GM18508 (cell line): ENCODE measurements at regions not wholly inside any gene's neighbourhood (a gene's known extent, or its start where the extent isn't known, plus 50 kb on each side); places are given as distances from the start of the nearest gene placed in this dataset.
"Not testable (repeated sequence)": the region's sequence is repeated elsewhere in the genome, so short reads cannot be mapped to it uniquely, and the experiment has no call there.

Experiments used
- ATAC-seq: cut with Tn5 transposase; IDR thresholded peaks from one replicate; pipeline ENCODE4 v1.9.1; 2021; ENCODE audit warnings: moderate number of reproducible peaks; ENCODE audit not compliant: insufficient read depth, unreplicated experiment

- not testable (repeated sequence) for ATAC-seq
Measured at GRCh38 chr7:55705728-55706450, 133.6 kb upstream of the VOPP1 start.

- ATAC-seq = not testable (repeated sequence)
Measured at GRCh38 chr7:55702831-55703230, 130.5 kb upstream of the VOPP1 start.

DNA sequence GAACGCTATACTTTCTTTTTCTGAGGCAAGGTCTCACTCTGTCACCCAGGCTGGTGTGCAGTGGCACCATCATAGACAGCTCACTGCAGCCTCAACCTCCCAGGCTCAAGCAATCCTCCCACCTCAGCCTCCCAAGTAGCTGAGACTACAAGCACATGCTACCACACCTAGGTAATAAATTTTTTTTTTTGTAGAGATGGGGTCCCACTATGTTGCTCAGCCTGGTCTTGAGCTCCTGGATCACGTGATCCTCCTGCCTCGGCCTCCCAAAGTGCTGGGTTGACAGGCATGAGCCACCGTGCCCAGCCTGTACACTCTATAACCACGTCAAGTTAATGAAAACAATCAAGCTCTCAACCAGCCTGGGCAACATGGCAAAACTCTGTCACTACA, 127.1 kb upstream of the VOPP1 start:
- not testable (repeated sequence) for ATAC-seq

- ATAC-seq = peak; percentile 68
Measured at GRCh38 chr7:55698607-55699449, 126.5 kb upstream of the VOPP1 start.

GRCh38 chr7:55695893-55696701, 123.8 kb upstream of the VOPP1 start:
- not testable (repeated sequence) for ATAC-seq

DNA sequence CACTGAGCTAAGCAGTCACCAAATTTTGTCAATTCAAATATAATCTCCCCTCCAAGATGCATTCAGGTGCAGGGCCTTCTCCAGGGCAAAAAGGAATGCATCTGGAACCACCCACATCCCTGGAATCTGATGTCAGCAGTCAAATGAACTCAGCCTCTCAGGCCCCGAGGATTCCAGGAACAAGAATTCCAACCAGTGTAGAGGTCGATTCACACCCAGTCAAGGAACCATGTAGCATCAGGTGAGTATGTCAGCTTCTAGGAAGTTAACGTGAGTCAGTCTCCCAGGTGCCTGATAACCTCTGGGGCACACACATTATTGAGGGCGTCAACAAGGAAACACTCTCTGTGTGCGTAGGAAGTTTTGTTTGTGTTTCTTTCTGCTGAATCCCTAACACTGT, 122.2 kb upstream of the VOPP1 start:
- not testable (repeated sequence) for ATAC-seq

GRCh38 chr7:55688684-55689681, 116.7 kb upstream of the VOPP1 start:
- not testable (repeated sequence) for ATAC-seq

DNA sequence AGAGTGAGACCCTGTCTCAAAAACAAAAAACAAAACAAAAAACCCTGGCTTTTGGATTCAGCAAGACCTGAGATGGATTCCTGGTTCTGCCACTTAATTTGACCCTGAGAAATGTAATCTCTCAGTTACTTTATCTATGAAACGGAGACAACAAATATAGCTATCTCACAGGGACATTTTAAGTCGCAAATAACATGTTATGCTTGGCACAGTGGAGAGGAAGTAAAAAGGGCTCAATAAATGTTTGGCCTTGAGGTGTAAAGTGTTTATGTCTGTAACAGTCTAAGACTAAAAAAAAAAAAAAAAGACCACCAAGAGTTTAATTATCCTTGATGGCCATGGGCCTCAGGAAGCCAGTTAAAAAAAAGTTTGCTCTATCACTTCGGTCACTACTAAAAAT, 116.0 kb upstream of the VOPP1 start:
- ATAC-seq = not testable (repeated sequence)

DNA sequence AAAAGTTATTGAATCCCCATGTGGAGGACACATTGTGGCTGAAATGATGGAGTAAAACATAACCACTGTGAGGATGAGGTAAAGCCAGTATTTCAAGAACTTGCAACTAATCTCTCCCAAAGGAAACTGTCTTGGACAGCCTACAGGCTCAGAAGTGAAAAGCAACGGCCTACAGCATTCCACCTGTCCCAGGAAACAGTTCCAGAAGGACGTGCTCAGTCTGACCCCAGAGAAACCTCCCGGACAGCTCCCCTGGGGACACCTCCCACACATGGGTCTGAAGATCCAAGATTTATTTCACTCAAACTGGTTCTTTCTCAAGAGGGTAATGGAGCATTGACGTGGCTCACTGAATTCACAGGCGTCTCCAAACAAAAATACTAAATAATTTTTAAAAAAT, 115.0 kb upstream of the VOPP1 start:
- not testable (repeated sequence) for ATAC-seq

GRCh38 chr7:55686771-55687170, 114.5 kb upstream of the VOPP1 start:
- ATAC-seq = not testable (repeated sequence)

GRCh38 chr7:55683501-55683900, 111.2 kb upstream of the VOPP1 start:
- not testable (repeated sequence) for ATAC-seq

DNA sequence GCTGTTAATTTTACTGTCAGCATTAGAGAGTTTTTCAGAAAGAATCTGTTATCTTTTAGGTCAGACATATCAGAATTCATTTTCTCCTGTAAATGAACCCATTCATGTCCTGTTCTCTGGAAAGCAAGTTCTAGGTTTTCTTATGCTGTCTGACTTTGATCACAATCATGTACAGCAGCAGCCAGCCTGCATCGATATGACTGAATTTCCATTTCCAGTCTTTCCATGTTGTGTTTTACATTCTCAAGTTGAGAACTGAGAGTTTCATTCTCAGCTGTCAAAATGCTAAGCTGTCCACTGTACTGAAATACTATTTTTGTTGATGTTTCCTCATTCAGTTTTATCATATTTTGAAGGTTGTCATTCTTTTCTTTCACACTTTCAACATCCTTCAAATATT, 103.3 kb upstream of the VOPP1 start:
- ATAC-seq = not testable (repeated sequence)

DNA sequence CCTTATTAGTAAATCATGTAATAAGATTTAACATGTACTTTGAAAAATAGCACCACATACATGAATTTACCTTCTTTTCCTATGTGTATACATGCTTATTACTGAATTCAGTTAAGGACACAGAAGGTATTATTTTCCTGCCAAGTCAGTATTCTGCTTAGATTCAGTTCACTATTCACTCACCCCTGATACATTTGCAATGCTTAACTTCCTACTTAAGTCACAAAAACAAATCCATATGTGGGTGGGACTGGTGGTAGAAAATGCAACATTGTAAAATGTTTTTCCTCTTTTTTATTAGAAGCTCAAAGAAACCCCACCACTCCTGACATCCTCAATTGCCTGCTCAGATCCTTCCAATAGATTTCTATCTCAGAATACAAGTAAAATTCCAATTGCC, 101.2 kb upstream of the VOPP1 start:
- not testable (repeated sequence) for ATAC-seq

DNA sequence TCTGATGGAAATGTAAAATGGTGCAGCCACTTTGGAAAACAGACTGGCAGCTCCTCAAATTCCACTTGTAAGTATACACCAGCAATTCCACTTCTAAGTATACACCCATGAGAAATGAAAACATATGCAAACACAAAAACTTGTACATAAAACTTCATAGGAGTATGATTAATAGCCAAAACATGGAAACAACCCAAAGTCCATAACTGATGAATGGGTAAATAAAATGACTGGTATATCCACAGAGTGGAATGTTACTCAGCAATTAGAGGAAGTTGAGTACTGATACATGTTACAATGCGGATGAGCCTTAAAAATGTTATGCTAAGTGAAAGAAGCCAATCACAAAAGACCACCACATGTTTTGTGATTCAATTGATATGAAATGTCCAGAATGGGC, 99.8 kb upstream of the VOPP1 start:
- ATAC-seq = not testable (repeated sequence)

GRCh38 chr7:55657654-55658053, 85.4 kb upstream of the VOPP1 start:
- ATAC-seq = no peak

GRCh38 chr7:55651057-55651456, 78.8 kb upstream of the VOPP1 start:
- ATAC-seq = no peak

DNA sequence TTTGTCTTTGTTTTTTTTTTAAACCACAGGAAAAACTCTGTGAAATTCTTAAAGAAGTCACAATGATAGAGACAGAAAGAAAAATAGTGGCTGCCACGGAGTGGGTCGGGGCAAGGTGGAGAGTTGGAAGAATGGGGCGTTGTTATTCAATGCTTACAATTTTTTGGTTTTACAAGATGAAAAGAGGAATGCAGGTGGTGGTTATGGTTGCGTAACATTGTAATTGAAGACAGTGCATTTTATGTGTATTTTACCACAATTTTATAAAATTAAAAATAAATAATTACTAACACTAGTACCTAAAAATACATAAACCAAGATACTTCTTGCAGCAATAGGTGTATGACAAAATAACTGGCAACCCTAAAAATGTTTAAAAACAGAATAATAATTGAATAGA, 76.9 kb upstream of the VOPP1 start:
- no peak for ATAC-seq

DNA sequence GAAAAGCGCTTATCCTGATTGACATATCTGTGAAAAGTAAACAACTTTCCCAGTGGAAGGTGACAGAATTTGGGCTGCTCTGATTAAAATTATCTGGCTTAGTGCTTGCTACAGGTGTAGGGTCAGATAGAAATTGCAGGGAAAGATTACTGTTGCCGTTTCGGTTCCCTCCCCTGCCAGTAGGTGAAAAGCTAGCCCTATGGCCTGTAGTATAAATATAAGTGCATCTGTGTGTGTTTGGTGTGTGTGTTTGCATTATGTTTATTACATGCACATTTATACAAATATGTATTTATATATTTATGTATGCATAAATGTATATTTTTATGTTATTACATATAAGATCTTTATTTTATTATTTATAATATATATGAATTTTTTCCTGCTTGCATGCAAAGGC, 72.3 kb upstream of the VOPP1 start:
- no peak for ATAC-seq

DNA sequence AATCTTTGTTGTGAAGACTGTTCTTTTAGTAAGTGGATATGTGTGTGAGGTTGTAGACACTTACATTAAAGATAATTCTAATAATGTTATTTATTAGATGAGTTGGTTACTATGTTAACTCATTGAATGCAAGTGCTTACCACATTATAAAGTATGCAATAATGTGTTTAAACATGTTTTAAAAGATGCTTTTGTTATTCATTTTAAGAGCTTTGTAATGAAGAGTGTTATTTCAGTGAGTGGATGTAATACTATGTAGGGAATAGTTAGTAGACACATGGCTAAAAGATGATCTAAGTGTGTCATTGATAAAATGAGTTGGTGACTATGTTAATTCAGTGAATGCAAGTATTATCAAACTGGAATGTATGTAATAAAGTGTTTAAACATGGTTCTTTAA, 70.0 kb upstream of the VOPP1 start:
- no peak for ATAC-seq

- peak; percentile 79 for ATAC-seq
Measured at GRCh38 chr7:55641811-55642210, 69.5 kb upstream of the VOPP1 start.
